Medulla oblongata (tissue), 1 donor: ENCODE measurements at regions not wholly inside any gene's neighbourhood (a gene's known extent, or its start where the extent isn't known, plus 50 kb on each side); places are given as distances from the start of the nearest gene placed in this dataset.
A peak's percentile ranks its signal among the peaks of the same experiment; 100 is the strongest.
"Not testable (repeated sequence)": the region's sequence is repeated elsewhere in the genome, so short reads cannot be mapped to it uniquely, and the experiment has no call there.

Experiments
- DNase-seq: peaks from one replicate; pipeline ENCODE4 v3.0.0-alpha.2; 2015; ENCODE audit errors: extremely low spot score

GRCh38 chr9:124125651-124125977 is 114.0 kb downstream of the LHX2 start:
- DNase-seq, result no peak

- DNase-seq, result peak; percentile 71
Measured at GRCh38 chr9:124126648-124127646, 115.4 kb downstream of the LHX2 start.

GRCh38 chr9:124128568-124129166 is 117.1 kb downstream of the LHX2 start:
- DNase-seq, result no peak

- no peak for DNase-seq
Measured at GRCh38 chr9:124130277-124131075, 118.9 kb downstream of the LHX2 start.

- DNase-seq, result not testable (repeated sequence)
Measured at GRCh38 chr9:124131518-124131917, 120.0 kb downstream of the LHX2 start.

- no peak for DNase-seq
Measured at GRCh38 chr9:124132671-124133147, 121.1 kb downstream of the LHX2 start.

GRCh38 chr9:124133727-124134126 is 122.2 kb downstream of the LHX2 start:
- DNase-seq, result peak; percentile 75

GRCh38 chr9:124134526-124134925 is 123.0 kb downstream of the LHX2 start:
- DNase-seq, result no peak

- no peak for DNase-seq
Measured at GRCh38 chr9:124135813-124136365, 121.9 kb upstream of the NEK6 start.

- DNase-seq, result no peak
Measured at GRCh38 chr9:124137009-124137943, 120.5 kb upstream of the NEK6 start.

- no peak for DNase-seq
Measured at GRCh38 chr9:124137944-124138335, 119.8 kb upstream of the NEK6 start.

- no peak for DNase-seq
Measured at GRCh38 chr9:124139001-124139400, 118.7 kb upstream of the NEK6 start.

- DNase-seq, result no peak
Measured at GRCh38 chr9:124140941-124141568, 116.7 kb upstream of the NEK6 start.

GRCh38 chr9:124144561-124145123 is 113.1 kb upstream of the NEK6 start:
- DNase-seq, result not testable (repeated sequence)

- DNase-seq, result no peak
Measured at GRCh38 chr9:124146031-124146561, 111.7 kb upstream of the NEK6 start.

- no peak for DNase-seq
Measured at GRCh38 chr9:124149992-124150391, 107.8 kb upstream of the NEK6 start.

- no peak for DNase-seq
Measured at GRCh38 chr9:124163760-124164255, 93.9 kb upstream of the NEK6 start.

GRCh38 chr9:124164811-124165210 is 92.9 kb upstream of the NEK6 start:
- DNase-seq, result peak; percentile 63

- DNase-seq, result peak; percentile 40
Measured at GRCh38 chr9:124174433-124174832, 83.3 kb upstream of the NEK6 start.
